ENCODE measurements at regions not wholly inside any gene's neighbourhood (a gene's known extent, or its start where the extent isn't known, plus 50 kb on each side); places are given as distances from the start of the nearest gene placed in this dataset.

- no peak overlapping the region for H3K27ac ChIP-seq
- no peaks in the 10 kb centered on the region for H3K4me1 ChIP-seq
- no peaks in the 10 kb centered on the region for H3K36me3 ChIP-seq
- no peak for DNase-seq
- H3K9ac ChIP-seq (ENCODE audit: low read depth in 2 of 2, low read length in 2 of 2), result no peak overlapping the region
- intact Hi-C loops (cut with DNase I), result no loop called here
- H3K9me3 ChIP-seq, result no peaks in the 10 kb centered on the region
- no peak overlapping the region for H3K4me3 ChIP-seq
- TF ChIP-seq, protein P1, sequence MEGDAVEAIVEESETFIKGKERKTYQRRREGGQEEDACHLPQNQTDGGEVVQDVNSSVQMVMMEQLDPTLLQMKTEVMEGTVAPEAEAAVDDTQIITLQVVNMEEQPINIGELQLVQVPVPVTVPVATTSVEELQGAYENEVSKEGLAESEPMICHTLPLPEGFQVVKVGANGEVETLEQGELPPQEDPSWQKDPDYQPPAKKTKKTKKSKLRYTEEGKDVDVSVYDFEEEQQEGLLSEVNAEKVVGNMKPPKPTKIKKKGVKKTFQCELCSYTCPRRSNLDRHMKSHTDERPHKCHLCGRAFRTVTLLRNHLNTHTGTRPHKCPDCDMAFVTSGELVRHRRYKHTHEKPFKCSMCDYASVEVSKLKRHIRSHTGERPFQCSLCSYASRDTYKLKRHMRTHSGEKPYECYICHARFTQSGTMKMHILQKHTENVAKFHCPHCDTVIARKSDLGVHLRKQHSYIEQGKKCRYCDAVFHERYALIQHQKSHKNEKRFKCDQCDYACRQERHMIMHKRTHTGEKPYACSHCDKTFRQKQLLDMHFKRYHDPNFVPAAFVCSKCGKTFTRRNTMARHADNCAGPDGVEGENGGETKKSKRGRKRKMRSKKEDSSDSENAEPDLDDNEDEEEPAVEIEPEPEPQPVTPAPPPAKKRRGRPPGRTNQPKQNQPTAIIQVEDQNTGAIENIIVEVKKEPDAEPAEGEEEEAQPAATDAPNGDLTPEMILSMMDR (IDR thresholded peaks at IDR 0.05), result no peak
- H3K27me3 ChIP-seq, result no peaks in the 10 kb centered on the region
Observed at GRCh38 chr3:56966509-56966908, 94.0 kb upstream of the SPATA12 start.

GRCh38 chr3:56966104-56966503, 94.4 kb upstream of the SPATA12 start:
- Histone ChIP-seq H3K4me3 (no peak overlapping the region), H3K9ac (ENCODE audit: low read depth in 2 of 2, low read length in 2 of 2) (no peak overlapping the region), H3K9me3 (no peaks in the 10 kb centered on the region), H3K27me3 (no peaks in the 10 kb centered on the region), H3K4me1 (no peaks in the 10 kb centered on the region), H3K36me3 (no peaks in the 10 kb centered on the region), H3K27ac (no peak overlapping the region)
- TF ChIP-seq, protein P1 (IDR thresholded peaks at IDR 0.05), result no peak
- DNase-seq, result no peak
- intact Hi-C loops (cut with DNase I), result no loop called here

GRCh38 chr3:56962922-56963321, 97.5 kb upstream of the SPATA12 start:
- no peaks in the 10 kb centered on the region for H3K4me1 ChIP-seq
- no peak overlapping the region for H3K4me3 ChIP-seq
- H3K27me3 ChIP-seq, result no peaks in the 10 kb centered on the region
- no peak for DNase-seq
- intact Hi-C loops (cut with DNase I), result no loop called here
- H3K36me3 ChIP-seq, result no peaks in the 10 kb centered on the region
- no peak overlapping the region for H3K27ac ChIP-seq
- H3K9me3 ChIP-seq, result no peaks in the 10 kb centered on the region
- no peak overlapping the region for H3K9ac ChIP-seq (ENCODE audit: low read depth in 2 of 2, low read length in 2 of 2)
- TF ChIP-seq, protein P1 (IDR thresholded peaks at IDR 0.05), result no peak

GRCh38 chr3:56962206-56962605, 98.3 kb upstream of the SPATA12 start:
- H3K27ac ChIP-seq, result no peak overlapping the region
- H3K9ac ChIP-seq (ENCODE audit: low read depth in 2 of 2, low read length in 2 of 2), result no peak overlapping the region
- no peak overlapping the region for H3K4me3 ChIP-seq
- H3K4me1 ChIP-seq, result no peaks in the 10 kb centered on the region
- H3K27me3 ChIP-seq, result no peaks in the 10 kb centered on the region
- intact Hi-C loops (cut with DNase I), result no loop called here
- no peak for DNase-seq
- no peaks in the 10 kb centered on the region for H3K9me3 ChIP-seq
- TF ChIP-seq, protein P1 (IDR thresholded peaks at IDR 0.05), result no peak
- no peaks in the 10 kb centered on the region for H3K36me3 ChIP-seq

DNA sequence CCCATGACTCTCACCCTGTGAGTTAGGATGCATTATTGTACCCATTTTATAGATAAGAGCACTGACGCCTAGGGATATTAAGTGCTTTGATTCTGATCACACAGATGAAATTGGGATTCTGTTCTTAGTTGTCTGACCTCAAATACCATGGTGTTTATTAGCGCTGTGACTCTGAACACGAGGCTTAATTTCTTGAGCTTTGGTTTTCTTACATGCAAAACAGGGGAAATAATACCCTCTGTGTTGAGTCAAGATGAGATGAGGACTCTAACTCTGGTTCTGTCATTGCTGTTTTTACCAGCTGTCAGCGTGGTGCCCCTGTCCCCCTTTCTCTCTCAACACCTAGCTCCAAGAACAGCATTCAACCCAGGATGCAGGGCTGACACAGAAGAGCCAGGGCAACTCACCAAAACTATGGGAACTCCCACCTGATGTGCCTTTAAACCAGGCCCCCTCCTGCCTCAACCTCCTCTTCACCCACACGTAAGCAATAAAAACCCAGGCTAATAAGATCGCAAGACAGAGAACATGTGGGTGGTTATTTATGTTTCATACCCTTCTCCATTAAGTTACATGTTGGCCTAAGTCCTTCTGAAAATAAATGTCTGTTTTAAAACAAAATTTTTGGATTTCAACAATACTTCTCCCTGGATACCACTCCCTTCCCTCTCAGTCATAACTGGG, 100.1 kb upstream of the SPATA12 start:
- H3K36me3 ChIP-seq, result no peaks in the 10 kb centered on the region
- H3K9me3 ChIP-seq, result no peaks in the 10 kb centered on the region
- no peaks in the 10 kb centered on the region for H3K27me3 ChIP-seq
- TF ChIP-seq, protein P1 (IDR thresholded peaks at IDR 0.05), result no peak
- H3K4me1 ChIP-seq, result no peaks in the 10 kb centered on the region
- intact Hi-C loops (cut with DNase I), result no loop called here
- DNase-seq, result no peak
- H3K27ac ChIP-seq, result no peak overlapping the region
- H3K4me3 ChIP-seq, result no peak overlapping the region
- no peak overlapping the region for H3K9ac ChIP-seq (ENCODE audit: low read depth in 2 of 2, low read length in 2 of 2)

All from colonic mucosa (tissue), 4 donors.